HCT116 (cell line): ENCODE measurements at regions not wholly inside any gene's neighbourhood (a gene's known extent, or its start where the extent isn't known, plus 50 kb on each side); places are given as distances from the start of the nearest gene placed in this dataset.

Experiments used
- ATAC-seq: fragments of 200-7000 bp; cut with Tn5 transposase; 2 replicates; pipeline ENCODE4 v1.9.1; 2020; ENCODE audit warnings: mild to moderate bottlenecking, moderate library complexity
- BruUV-seq: library from RNA; stranded (reverse); fragments of 400-500 nt; replicated peaks from 2 replicates; lab custom pipeline; 2021; lab: Mats Ljungman, UMichigan
- CTCF ChIA-PET: fragments of 300-600 bp; sonication (Branson Sonifier 250); formaldehyde crosslinking; loops from one replicate; lab custom pipeline; 2021; ENCODE audit warnings: antibody characterized with exemption; lab: Charles Lee
- POLR2A ChIA-PET: fragments of 300-600, 350-600 bp; sonication (Branson Sonifier 250); formaldehyde crosslinking; loops from one replicate; lab custom pipeline; 2021; ENCODE audit warnings: antibody characterized with exemption; lab: Charles Lee
- RAD21 ChIA-PET, 2 experiments: fragments of 300-600 bp; sonication (Branson Sonifier 250); formaldehyde crosslinking; loops; one replicate each; lab custom pipeline; 2023; ENCODE audit warnings: low total read pairs in 2 of 2; ENCODE audit not compliant: uncharacterized antibody in 2 of 2, unreplicated experiment in 2 of 2, low non-redundant PET in 1 of 2; lab: Charles Lee
- DNase-seq: peaks from one replicate; pipeline ENCODE4 v3.0.0-alpha.2; 2010; ENCODE audit warnings: low read depth, low spot score
- H2AFZ ChIP-seq: fragments of 200-600 bp; shearing (Covaris generic), sonication (generic); 2 replicates; pipeline ENCODE4 v1.6.1; 2017; ENCODE audit warnings: low read depth, mixed run types, mixed read lengths, antibody characterized with exemption, low read length; ENCODE audit not compliant: poor library complexity, severe bottlenecking
- H3K27ac ChIP-seq: 2 replicates; pipeline ENCODE4 v1.5.1; 2012; ENCODE audit warnings: low read depth, low read length
- H3K27me3 ChIP-seq: fragments of 200-600 bp; sonication (generic); 2 replicates; pipeline ENCODE4 v1.6.1; 2016; ENCODE audit warnings: mixed run types, low read length, mixed read lengths; ENCODE audit not compliant: insufficient read depth
- H3K36me3 ChIP-seq, 2 experiments: fragments of 200-500 bp in 1 of 2; fragments of 200-600 bp in 1 of 2; sonication (Bioruptor generic) in 1 of 2; sonication (generic) in 1 of 2; 2 replicates each; pipeline versions ENCODE4 v1.5.1 to v1.6.1; 2014 to 2016; ENCODE audit warnings: low read length in 2 of 2, inconsistent platforms in 1 of 2, mixed read lengths in 1 of 2, mixed run types in 1 of 2; ENCODE audit not compliant: insufficient read depth in 2 of 2, control insufficient read depth in 1 of 2
- H3K4me1 ChIP-seq, 2 experiments: fragments of 200-600 bp in 1 of 2; sonication (generic) in 1 of 2; 2 replicates each; pipeline versions ENCODE4 v1.5.1 to v1.6.1; 2012 to 2017; ENCODE audit warnings: low read length in 2 of 2, inconsistent platforms in 1 of 2, mild to moderate bottlenecking in 1 of 2, mixed read lengths in 1 of 2, mixed run types in 1 of 2, moderate library complexity in 1 of 2; ENCODE audit not compliant: insufficient read depth in 2 of 2, control insufficient read depth in 1 of 2
- H3K4me2 ChIP-seq: fragments of 200-600 bp; sonication (generic); 2 replicates; pipeline ENCODE4 v1.6.1; 2017; ENCODE audit warnings: mixed run types, low read length, mixed read lengths
- H3K4me3 ChIP-seq, 2 experiments: fragments of 200-600 bp in 1 of 2; sonication (generic) in 1 of 2; replicated peaks in 1 of 2; 2 replicates each; pipeline ENCODE4 v1.5.1; 2011 to 2016; ENCODE audit warnings: low read length in 2 of 2, control low read depth in 1 of 2, low read depth in 1 of 2, mild to moderate bottlenecking in 1 of 2, mixed read lengths in 1 of 2, mixed run types in 1 of 2
- H3K79me2 ChIP-seq: fragments of 200-600 bp; sonication (generic); 2 replicates; pipeline ENCODE4 v1.6.1; 2017; ENCODE audit warnings: mild to moderate bottlenecking, mixed run types, low read length, moderate library complexity, mixed read lengths; ENCODE audit not compliant: insufficient read depth
- H3K9ac ChIP-seq: fragments of 200-600 bp; sonication (generic); 2 replicates; pipeline ENCODE4 v1.6.1; 2016; ENCODE audit warnings: low read length, mixed read lengths
- H3K9me2 ChIP-seq: fragments of 200-600 bp; sonication (generic), shearing (Covaris generic); 2 replicates; pipeline ENCODE4 v1.6.1; 2017; ENCODE audit warnings: mixed run types, mild to moderate bottlenecking, moderate library complexity; ENCODE audit not compliant: insufficient read depth
- H3K9me3 ChIP-seq, 2 experiments: fragments of 200-500 bp in 1 of 2; fragments of 200-600 bp in 1 of 2; sonication (Bioruptor generic) in 1 of 2; sonication (generic) in 1 of 2; 2 replicates each; pipeline ENCODE4 v1.6.1; 2014 to 2017; ENCODE audit warnings: low read length in 2 of 2, mixed read lengths in 2 of 2, inconsistent platforms in 1 of 2, low read depth in 1 of 2, mild to moderate bottlenecking in 1 of 2, mixed run types in 1 of 2, moderate library complexity in 1 of 2; ENCODE audit not compliant: control insufficient read depth in 1 of 2, insufficient read depth in 1 of 2
- H4K20me1 ChIP-seq: fragments of 200-600 bp; sonication (generic), shearing (Covaris generic); 2 replicates; pipeline ENCODE4 v1.6.1; 2017; ENCODE audit warnings: mixed run types, mild to moderate bottlenecking, moderate library complexity; ENCODE audit not compliant: insufficient read depth
- FOSL1 ChIP-seq: IDR thresholded peaks from 2 replicates; pipeline ENCODE4 v1.6.1; 2012; ENCODE audit warnings: low read depth
- JUND ChIP-seq: IDR thresholded peaks from 2 replicates; pipeline ENCODE4 v1.6.1; 2012
- MAX ChIP-seq: IDR thresholded peaks from 2 replicates; pipeline ENCODE4 v1.6.1; 2012
- POLR2A ChIP-seq: IDR thresholded peaks from 2 replicates; pipeline ENCODE4 v1.7.0; 2011; ENCODE audit warnings: borderline replicate concordance; ENCODE audit not compliant: insufficient read depth, insufficient read length; ENCODE audit errors: extremely low read depth
- RAD21 ChIP-seq: IDR thresholded peaks from 2 replicates; pipeline ENCODE4 v1.6.1; 2012; ENCODE audit warnings: low read depth, mild to moderate bottlenecking
- REST ChIP-seq: IDR thresholded peaks from 2 replicates; pipeline ENCODE4 v1.6.1; 2012; ENCODE audit warnings: low read depth
- ZNF274 ChIP-seq: fragments of 200-500 bp; sonication (Bioruptor generic); IDR thresholded peaks from 2 replicates; pipeline ENCODE4 v1.6.1; 2014; ENCODE audit warnings: mild to moderate bottlenecking, low read depth, low read length, inconsistent platforms
- intact Hi-C: fragments of 100-400 bp; cut with micrococcal nuclease; formaldehyde crosslinking; loops from 2 replicates; pipeline ENCODE4 v1.10.0; 2022

- TF ChIP-seq JUND, result no peak
- no peak for TF ChIP-seq MAX
- no peak for TF ChIP-seq FOSL1
- no peak for TF ChIP-seq POLR2A
- no peak for TF ChIP-seq ZNF274
- Histone ChIP-seq H3K79me2 (no peaks in the 10 kb centered on the region), H3K4me1 (no peaks in the 10 kb centered on the region), H2AFZ (no peak overlapping the region), H3K27me3 (no peaks in the 10 kb centered on the region), H3K9me3 (no peaks in the 10 kb centered on the region), H3K27ac (no peak overlapping the region), H3K36me3 (no peaks in the 10 kb centered on the region), H3K4me3 (no peak overlapping the region), H3K9ac (no peak overlapping the region), H3K4me2 (no peak overlapping the region), H3K9me2 (no peaks in the 10 kb centered on the region), H4K20me1 (no peaks in the 10 kb centered on the region)
- DNase-seq (no peak), ATAC-seq (no peak)
- BruUV-seq, result no TSS peak
- RAD21 ChIA-PET, result no interaction called here
- POLR2A ChIA-PET, result no interaction called here
- CTCF ChIA-PET, result no interaction called here
- intact Hi-C loops, result no loop called here
Observed at GRCh38 chrX:4150259-4150658, 436.8 kb upstream of the PRKX start.

- no peak overlapping the region for H3K4me3 ChIP-seq
- no peak for DNase-seq
- H3K9ac ChIP-seq, result no peak overlapping the region
- no peaks in the 10 kb centered on the region for H3K9me3 ChIP-seq
- no peak for TF ChIP-seq REST
- no peak for TF ChIP-seq FOSL1
- TF ChIP-seq RAD21, result no peak
- TF ChIP-seq JUND, result no peak
- TF ChIP-seq MAX, result no peak
- no peaks in the 10 kb centered on the region for H3K27me3 ChIP-seq
- no peak for ATAC-seq
- H4K20me1 ChIP-seq, result no peaks in the 10 kb centered on the region
- H3K27ac ChIP-seq, result no peak overlapping the region
- CTCF ChIA-PET, result no interaction called here
- RAD21 ChIA-PET, result no interaction called here
- H2AFZ ChIP-seq, result no peak overlapping the region
- POLR2A ChIA-PET, result no interaction called here
- no TSS peak for BruUV-seq
- intact Hi-C loops, result no loop called here
- no peaks in the 10 kb centered on the region for H3K36me3 ChIP-seq
- no peaks in the 10 kb centered on the region for H3K79me2 ChIP-seq
- no peaks in the 10 kb centered on the region for H3K4me1 ChIP-seq
- H3K9me2 ChIP-seq, result no peaks in the 10 kb centered on the region
- H3K4me2 ChIP-seq, result no peak overlapping the region
Observed at GRCh38 chrX:4129626-4130025, 416.2 kb upstream of the PRKX start.
